Thyroid gland (tissue), 4 donors: ENCODE measurements at regions not wholly inside any gene's neighbourhood (a gene's known extent, or its start where the extent isn't known, plus 50 kb on each side); places are given as distances from the start of the nearest gene placed in this dataset.

Experiments used
- POLR2A ChIP-seq, 2 donors: fragments of 450-650 bp; IDR thresholded peaks; one replicate each; pipeline ENCODE4 v1.6.1; 2017; ENCODE audit warnings: antibody characterized with exemption in 2 of 2, mild to moderate bottlenecking in 2 of 2, moderate library complexity in 1 of 2
- TF ChIP-seq, protein P1 (sequence below), 6 experiments: fragments of 200-600 bp in 3 of 6; fragments of 450-650 bp in 3 of 6; sonication (generic) in 3 of 6; IDR thresholded peaks; one replicate each; pipeline ENCODE4 v1.5.1; 2016 to 2019; ENCODE audit warnings: antibody characterized with exemption in 6 of 6, mild to moderate bottlenecking in 2 of 6, inconsistent platforms in 1 of 6, moderate library complexity in 1 of 6

DNA sequence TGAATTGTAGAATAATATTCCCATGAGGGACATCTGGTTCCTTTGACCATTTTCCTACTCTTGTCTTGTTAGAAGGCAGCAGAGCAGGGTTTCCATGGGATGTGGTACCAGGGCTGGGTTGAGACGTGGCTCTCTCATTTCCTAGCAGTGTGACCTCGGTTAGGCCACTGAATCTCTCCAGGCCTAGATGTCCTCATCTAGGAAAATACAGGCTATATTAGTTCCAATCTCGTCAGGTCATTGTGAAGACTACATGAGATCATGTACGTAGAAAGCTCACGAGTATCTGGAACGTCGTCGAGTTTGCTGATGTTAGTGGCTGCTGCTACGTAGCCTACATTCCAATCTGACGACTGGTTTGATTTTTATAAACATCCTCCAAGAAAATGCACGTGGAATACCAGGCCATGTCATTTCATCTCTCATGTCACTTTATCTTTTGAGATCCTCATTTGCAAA lies 278.2 kb upstream of the GATB start:
- TF ChIP-seq, protein P1, sequence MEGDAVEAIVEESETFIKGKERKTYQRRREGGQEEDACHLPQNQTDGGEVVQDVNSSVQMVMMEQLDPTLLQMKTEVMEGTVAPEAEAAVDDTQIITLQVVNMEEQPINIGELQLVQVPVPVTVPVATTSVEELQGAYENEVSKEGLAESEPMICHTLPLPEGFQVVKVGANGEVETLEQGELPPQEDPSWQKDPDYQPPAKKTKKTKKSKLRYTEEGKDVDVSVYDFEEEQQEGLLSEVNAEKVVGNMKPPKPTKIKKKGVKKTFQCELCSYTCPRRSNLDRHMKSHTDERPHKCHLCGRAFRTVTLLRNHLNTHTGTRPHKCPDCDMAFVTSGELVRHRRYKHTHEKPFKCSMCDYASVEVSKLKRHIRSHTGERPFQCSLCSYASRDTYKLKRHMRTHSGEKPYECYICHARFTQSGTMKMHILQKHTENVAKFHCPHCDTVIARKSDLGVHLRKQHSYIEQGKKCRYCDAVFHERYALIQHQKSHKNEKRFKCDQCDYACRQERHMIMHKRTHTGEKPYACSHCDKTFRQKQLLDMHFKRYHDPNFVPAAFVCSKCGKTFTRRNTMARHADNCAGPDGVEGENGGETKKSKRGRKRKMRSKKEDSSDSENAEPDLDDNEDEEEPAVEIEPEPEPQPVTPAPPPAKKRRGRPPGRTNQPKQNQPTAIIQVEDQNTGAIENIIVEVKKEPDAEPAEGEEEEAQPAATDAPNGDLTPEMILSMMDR (IDR thresholded peaks at IDR 0.05): no peak
- no peak for TF ChIP-seq POLR2A (IDR thresholded peaks at IDR 0.05)
